Activated CD8-positive, alpha-beta memory T cell treated with anti-CD3 and anti-CD28 coated beads, Interleukin-2, amount 50 U/mL, for 1 hour (primary cell): ENCODE measurements at regions not wholly inside any gene's neighbourhood (a gene's known extent, or its start where the extent isn't known, plus 50 kb on each side); places are given as distances from the start of the nearest gene placed in this dataset.
"Not testable (repeated sequence)": the region's sequence is repeated elsewhere in the genome, so short reads cannot be mapped to it uniquely, and the experiment has no call there.

Experiments used
- DNase-seq: peaks from one replicate; pipeline ENCODE4 v3.0.0-alpha.2; 2020; ENCODE audit errors: extremely low read depth

GRCh38 chr4:12943069-12943468 lies 541.1 kb downstream of the RAB28 start:
- DNase-seq: no peak

- DNase-seq: no peak
Measured at GRCh38 chr4:12933760-12934221, 550.3 kb downstream of the RAB28 start.

- no peak for DNase-seq
Measured at GRCh38 chr4:12932203-12932788, 551.8 kb downstream of the RAB28 start.

- no peak for DNase-seq
Measured at GRCh38 chr4:12929784-12930183, 554.4 kb downstream of the RAB28 start.

GRCh38 chr4:12928751-12929150 lies 555.4 kb downstream of the RAB28 start:
- no peak for DNase-seq

GRCh38 chr4:12926189-12927066 lies 557.7 kb downstream of the RAB28 start:
- no peak for DNase-seq

GRCh38 chr4:12924728-12925320 lies 559.3 kb downstream of the RAB28 start:
- DNase-seq: no peak

- DNase-seq: no peak
Measured at GRCh38 chr4:12924253-12924652, 559.9 kb downstream of the RAB28 start.

GRCh38 chr4:12912896-12913418 lies 571.2 kb downstream of the RAB28 start:
- DNase-seq: no peak

- DNase-seq: no peak
Measured at GRCh38 chr4:12911750-12912358, 572.3 kb downstream of the RAB28 start.

GRCh38 chr4:12903640-12904039 lies 580.5 kb downstream of the RAB28 start:
- not testable (repeated sequence) for DNase-seq

- DNase-seq: no peak
Measured at GRCh38 chr4:12902735-12903134, 581.4 kb downstream of the RAB28 start.

GRCh38 chr4:12897954-12898353 lies 586.2 kb downstream of the RAB28 start:
- no peak for DNase-seq

- DNase-seq: no peak
Measured at GRCh38 chr4:12894062-12894461, 590.1 kb downstream of the RAB28 start.

- DNase-seq: no peak
Measured at GRCh38 chr4:12889054-12889453, 595.1 kb downstream of the RAB28 start.

- no peak for DNase-seq
Measured at GRCh38 chr4:12884846-12885796, 599.0 kb downstream of the RAB28 start.

GRCh38 chr4:12881945-12882584 lies 602.1 kb downstream of the RAB28 start:
- no peak for DNase-seq

- DNase-seq: no peak
Measured at GRCh38 chr4:12880844-12881243, 603.3 kb downstream of the RAB28 start.

- no peak for DNase-seq
Measured at GRCh38 chr4:12879496-12879895, 604.6 kb downstream of the RAB28 start.

- no peak for DNase-seq
Measured at GRCh38 chr4:12875640-12876243, 608.4 kb downstream of the RAB28 start.
